H1 (cell line): ENCODE measurements at regions not wholly inside any gene's neighbourhood (a gene's known extent, or its start where the extent isn't known, plus 50 kb on each side); places are given as distances from the start of the nearest gene placed in this dataset.

Experiments used
- CTCF ChIA-PET: fragments of 300-600 bp; sonication (Branson Sonifier 250); formaldehyde crosslinking; loops from one replicate; lab custom pipeline; 2021; ENCODE audit not compliant: partially characterized antibody; lab: Charles Lee
- POLR2A ChIA-PET: fragments of 300-600 bp; sonication (Branson Sonifier 250); formaldehyde crosslinking; loops from one replicate; lab custom pipeline; 2021; ENCODE audit warnings: inconsistent platforms; ENCODE audit not compliant: partially characterized antibody; lab: Charles Lee
- DNase-seq, 2 experiments: peaks; one replicate each; pipeline versions ENCODE4 v3.0.0 to v3.0.0-alpha.2; 2010 to 2022; ENCODE audit warnings: low spot score in 2 of 2, low read depth in 1 of 2, mixed read lengths in 1 of 2
- FAIRE-seq: peaks from 2 replicates; lab custom pipeline; 2011; peaks lifted over from hg19 to GRCh38; lab: Jason Lieb, UNC
- H2AFZ ChIP-seq: 2 replicates; pipeline ENCODE4 v1.8.1; 2012; ENCODE audit warnings: low read length, inconsistent platforms
- H2AK5ac ChIP-seq: 2 replicates; pipeline ENCODE4 v1.6.1; 2013; ENCODE audit warnings: low read depth, low read length
- H2BK120ac ChIP-seq: replicated peaks from 2 replicates; pipeline ENCODE3; 2013; ENCODE audit warnings: low read depth, low read length, inconsistent platforms
- H2BK12ac ChIP-seq: 2 replicates; pipeline ENCODE4 v1.6.1; 2013; ENCODE audit warnings: low read depth, low read length
- H2BK15ac ChIP-seq: 2 replicates; pipeline ENCODE4 v1.6.1; 2013; ENCODE audit warnings: low read length
- H2BK20ac ChIP-seq: 2 replicates; pipeline ENCODE4 v1.6.1; 2013; ENCODE audit warnings: low read length
- H2BK5ac ChIP-seq: 2 replicates; pipeline ENCODE4 v1.6.1; 2013; ENCODE audit warnings: low read depth, low read length
- H3K14ac ChIP-seq: 2 replicates; pipeline ENCODE4 v1.6.1; 2013; ENCODE audit warnings: inconsistent platforms; ENCODE audit not compliant: insufficient read length
- H3K18ac ChIP-seq: 2 replicates; pipeline ENCODE4 v1.6.1; 2013; ENCODE audit warnings: low read length; ENCODE audit errors: extremely low read depth
- H3K23ac ChIP-seq: 2 replicates; pipeline ENCODE4 v1.6.1; 2013; ENCODE audit warnings: inconsistent platforms; ENCODE audit not compliant: insufficient read length
- H3K23me2 ChIP-seq: 2 replicates; pipeline ENCODE4 v1.6.1; 2013; ENCODE audit warnings: low read depth, low read length
- H3K27ac ChIP-seq: 2 replicates; pipeline ENCODE4 v1.6.1; 2011; ENCODE audit warnings: low read depth, low read length, inconsistent platforms
- H3K27me3 ChIP-seq, 4 experiments: replicated peaks in 1 of 4; 1 replicate in 1 of 4; 2 replicates in 3 of 4; pipeline versions ENCODE4 v1.6.1 to v1.8.1; 2011 to 2013; ENCODE audit warnings: low read length in 3 of 4, mild to moderate bottlenecking in 3 of 4, inconsistent platforms in 2 of 4, mixed read lengths in 2 of 4, moderate library complexity in 1 of 4; ENCODE audit not compliant: control insufficient read depth in 3 of 4, insufficient read depth in 3 of 4; ENCODE audit errors: extremely low read depth in 1 of 4
- H3K36me3 ChIP-seq, 4 experiments: 2 replicates each; pipeline versions ENCODE4 v1.6.1 to v1.8.1; 2011 to 2013; ENCODE audit warnings: mild to moderate bottlenecking in 4 of 4, low read length in 3 of 4, moderate library complexity in 2 of 4, control low read depth in 1 of 4, inconsistent platforms in 1 of 4; ENCODE audit not compliant: insufficient read depth in 4 of 4, control insufficient read depth in 2 of 4
- H3K4ac ChIP-seq: replicated peaks from 2 replicates; pipeline ENCODE3; 2013; ENCODE audit warnings: low read length, low read depth, mixed read lengths, inconsistent platforms; ENCODE audit not compliant: insufficient read length
- H3K4me1 ChIP-seq, 4 experiments: replicated peaks in 1 of 4; 1 replicate in 1 of 4; 2 replicates in 3 of 4; pipeline versions ENCODE4 v1.6.1 to v1.8.1; 2011 to 2013; ENCODE audit warnings: low read length in 3 of 4, inconsistent platforms in 2 of 4, mixed read lengths in 1 of 4; ENCODE audit not compliant: insufficient read depth in 4 of 4, control insufficient read depth in 3 of 4
- H3K4me2 ChIP-seq, 2 experiments: 2 replicates each; pipeline versions ENCODE4 v1.6.1 to v1.8.1; 2011 to 2013; ENCODE audit warnings: low read depth in 2 of 2, low read length in 2 of 2, control low read depth in 1 of 2, inconsistent platforms in 1 of 2, mild to moderate bottlenecking in 1 of 2; ENCODE audit not compliant: insufficient read depth in 1 of 2
- H3K4me3 ChIP-seq, 4 experiments: fragments of 200-600, 300-600 bp in 1 of 4; sonication (generic), shearing (Covaris generic), sonication (Bioruptor Twin) in 1 of 4; 2 replicates each; pipeline versions ENCODE4 v1.5.1 to v1.8.1; 2011 to 2016; ENCODE audit warnings: low read length in 4 of 4, low read depth in 3 of 4, control low read depth in 2 of 4, inconsistent platforms in 2 of 4, mild to moderate bottlenecking in 2 of 4, mixed read lengths in 1 of 4, moderate library complexity in 1 of 4; ENCODE audit not compliant: insufficient read depth in 2 of 4; ENCODE audit errors: extremely low read depth in 1 of 4
- H3K56ac ChIP-seq: replicated peaks from 2 replicates; pipeline ENCODE3; 2013; ENCODE audit warnings: low read depth, mild to moderate bottlenecking, mixed read lengths, low read length, inconsistent platforms; ENCODE audit not compliant: insufficient read length
- H3K79me1 ChIP-seq: 2 replicates; pipeline ENCODE4 v1.6.1; 2013; ENCODE audit warnings: low read depth, low read length, control low read depth
- H3K79me2 ChIP-seq, 2 experiments: 2 replicates each; pipeline versions ENCODE4 v1.6.1 to v1.8.1; 2012 to 2013; ENCODE audit warnings: low read length in 2 of 2, mild to moderate bottlenecking in 2 of 2, inconsistent platforms in 1 of 2; ENCODE audit not compliant: insufficient read depth in 2 of 2, control insufficient read depth in 1 of 2
- H3K9ac ChIP-seq, 4 experiments: replicated peaks in 1 of 4; 1 replicate in 1 of 4; 2 replicates in 3 of 4; pipeline versions ENCODE4 v1.6.1 to v1.8.1; 2011 to 2013; ENCODE audit warnings: low read depth in 3 of 4, low read length in 3 of 4, control low read depth in 2 of 4, mild to moderate bottlenecking in 2 of 4, moderate library complexity in 2 of 4, inconsistent platforms in 1 of 4; ENCODE audit errors: extremely low read depth in 1 of 4
- H3K9me3 ChIP-seq, 2 experiments: 2 replicates each; pipeline versions ENCODE4 v1.6.1 to v1.8.1; 2012 to 2013; ENCODE audit warnings: mild to moderate bottlenecking in 2 of 2, moderate library complexity in 2 of 2, control low read depth in 1 of 2, inconsistent platforms in 1 of 2, low read depth in 1 of 2, low read length in 1 of 2, mixed read lengths in 1 of 2; ENCODE audit not compliant: insufficient read depth in 2 of 2
- H4K20me1 ChIP-seq, 2 experiments: replicated peaks in 1 of 2; 2 replicates each; pipeline versions ENCODE3 to v1.8.1; 2011 to 2013; ENCODE audit warnings: inconsistent platforms in 2 of 2, low read length in 2 of 2, mild to moderate bottlenecking in 1 of 2; ENCODE audit not compliant: insufficient read depth in 2 of 2, control insufficient read depth in 1 of 2
- H4K5ac ChIP-seq: 2 replicates; pipeline ENCODE4 v1.6.1; 2013; ENCODE audit warnings: low read length, low read depth, mixed read lengths, inconsistent platforms; ENCODE audit not compliant: insufficient read length
- H4K8ac ChIP-seq: 2 replicates; pipeline ENCODE4 v1.8.0; 2013; ENCODE audit warnings: mild to moderate bottlenecking, moderate library complexity, low read length, inconsistent platforms; ENCODE audit not compliant: insufficient read depth; ENCODE audit errors: extremely low read depth
- H4K91ac ChIP-seq: replicated peaks from 2 replicates; pipeline ENCODE3; 2013; ENCODE audit warnings: low read length, mixed read lengths, inconsistent platforms; ENCODE audit not compliant: insufficient read length
- BACH1 ChIP-seq: IDR thresholded peaks from 2 replicates; pipeline ENCODE4 v1.6.1; 2012; ENCODE audit warnings: low read length, improper control_type of control experiment
- CREB1 ChIP-seq: IDR thresholded peaks from 2 replicates; pipeline ENCODE4 v1.6.1; 2012; ENCODE audit warnings: inconsistent platforms
- EGR1 ChIP-seq: IDR thresholded peaks from 2 replicates; pipeline ENCODE4 v1.6.1; 2011; ENCODE audit warnings: low read depth, low read length, borderline replicate concordance
- FOSL1 ChIP-seq: IDR thresholded peaks from 2 replicates; pipeline ENCODE4 v1.6.1; 2011; ENCODE audit warnings: mild to moderate bottlenecking, low read depth, low read length, moderate library complexity; ENCODE audit not compliant: insufficient read depth
- PHF8 ChIP-seq: fragments of 200-600 bp; sonication (generic); conservative IDR thresholded peaks from 2 replicates; pipeline ENCODE4 v1.7.1; 2012; ENCODE audit warnings: low read depth, mild to moderate bottlenecking, inconsistent platforms, low read length, moderate library complexity
- SIRT6 ChIP-seq: IDR thresholded peaks from one replicate; pipeline ENCODE4 v1.7.1; 2012; ENCODE audit warnings: low read length, inconsistent platforms
- WGBS, 2 experiments: shearing (Covaris generic) in 1 of 2; methylation state at CpG; one replicate each; pipeline versions ENCODE4 v1.1.6 to v1.1.7; 2013 to 2015; ENCODE audit warnings: low lambda C conversion rate in 2 of 2, mixed read lengths in 2 of 2, inconsistent platforms in 1 of 2, low coverage in 1 of 2, missing lambda C conversion rate in 1 of 2; ENCODE audit not compliant: insufficient replicate concordance in 2 of 2, insufficient coverage in 1 of 2, insufficient read length in 1 of 2; ENCODE audit errors: extremely low coverage in 1 of 2, missing lambda C conversion rate in 1 of 2; 5-methylcytosine and 5-hydroxymethylcytosine counted together

DNA sequence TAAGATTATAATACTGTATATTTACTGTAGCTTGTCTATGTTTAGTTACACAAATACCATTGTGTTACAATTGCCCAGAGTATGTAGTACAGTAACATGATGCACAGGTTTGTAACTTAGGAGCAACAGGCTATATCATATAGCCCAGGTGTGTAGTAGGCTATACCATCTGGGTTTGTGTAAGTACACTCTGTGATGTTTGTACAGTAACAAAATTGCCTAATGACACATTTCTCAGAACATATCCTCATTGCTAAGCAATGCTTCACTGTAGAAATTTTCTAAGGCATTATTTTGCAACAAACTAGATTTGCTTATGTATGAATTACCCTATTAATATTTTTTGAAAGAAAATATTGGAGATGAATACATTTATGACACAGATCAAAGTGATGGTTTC, 1390.9 kb downstream of the C4orf33 start (continued):
- no peak for TF ChIP-seq EGR1

DNA sequence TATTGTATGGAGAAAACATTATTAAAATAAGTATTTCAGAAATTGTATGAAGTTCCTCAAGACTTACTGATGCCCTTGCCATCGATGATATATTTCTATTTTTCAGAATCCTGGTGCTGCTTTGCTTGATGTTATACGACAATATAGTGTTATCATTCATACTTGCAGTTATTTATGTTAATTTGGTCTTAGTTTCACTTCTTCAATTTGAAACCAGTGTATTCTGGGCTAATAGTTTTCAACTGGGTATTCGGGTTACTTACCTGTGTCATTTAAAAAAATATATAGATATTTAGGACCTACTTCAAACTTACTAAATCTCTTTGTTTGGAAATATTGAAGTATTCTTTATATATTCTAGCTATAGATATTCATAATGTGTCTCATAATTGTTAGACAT, 1414.7 kb downstream of the C4orf33 start:
- Histone ChIP-seq H4K91ac (no peak overlapping the region), H3K18ac (no peak overlapping the region)
- 94% methylated on average over 3 of the region's 3 CpGs; no CpG with 5 or more reads in 1 of the 2 experiments for WGBS, 2 experiments
- TF ChIP-seq FOSL1, result no peak
- TF ChIP-seq SIRT6, result no peak
- no peak for TF ChIP-seq PHF8
- TF ChIP-seq CREB1, result no peak
- TF ChIP-seq BACH1, result no peak

More for the DNA sequence above, 1414.7 kb downstream of the C4orf33 start:
- H3K14ac ChIP-seq, result no peak overlapping the region
- no peaks in the 10 kb centered on the region for H3K36me3 ChIP-seq
- no peak overlapping the region for H2BK20ac ChIP-seq
- no peak overlapping the region for H4K8ac ChIP-seq
- no peaks in the 10 kb centered on the region; the same call in 1 of the 2 replicates for H3K23me2 ChIP-seq
- DNase-seq, result no peak
- no peaks in the 10 kb centered on the region for H4K20me1 ChIP-seq
- no peak overlapping the region for H2BK120ac ChIP-seq
- H4K5ac ChIP-seq, result no peak overlapping the region
- CTCF ChIA-PET, result no interaction called here
- no peaks in the 10 kb centered on the region for H3K4me1 ChIP-seq
- H2BK5ac ChIP-seq, result no peak overlapping the region
- H2AFZ ChIP-seq, result no peak overlapping the region
- H2AK5ac ChIP-seq, result no peak overlapping the region
- FAIRE-seq, result no peak
- H3K4me3 ChIP-seq, result no peak overlapping the region
- H3K79me1 ChIP-seq, result no peaks in the 10 kb centered on the region
- H3K23ac ChIP-seq, result no peak overlapping the region
- H3K9ac ChIP-seq, result no peak overlapping the region
- H3K56ac ChIP-seq, result no peak overlapping the region
- H2BK12ac ChIP-seq, result no peak overlapping the region
- no peak overlapping the region for H3K27ac ChIP-seq
- no peaks in the 10 kb centered on the region for H3K27me3 ChIP-seq
- H2BK15ac ChIP-seq, result no peak overlapping the region
- POLR2A ChIA-PET, result no interaction called here
- no peak overlapping the region for H3K4ac ChIP-seq
- no peaks in the 10 kb centered on the region for H3K9me3 ChIP-seq
- H3K79me2 ChIP-seq, result no peaks in the 10 kb centered on the region
- H3K4me2 ChIP-seq, result no peak overlapping the region
